LNCaP clone FGC (cell line): ENCODE measurements at regions not wholly inside any gene's neighbourhood (a gene's known extent, or its start where the extent isn't known, plus 50 kb on each side); places are given as distances from the start of the nearest gene placed in this dataset.

ENCODE experiments used
- DNase-seq: peaks from one replicate; pipeline ENCODE4 v3.0.0-alpha.2; 2011; ENCODE audit warnings: low read depth
- H3K4me3 ChIP-seq: 2 replicates; pipeline ENCODE4 v1.5.1; 2011; ENCODE audit warnings: mild to moderate bottlenecking, low read depth, low read length, control low read depth
- TF ChIP-seq, protein P1 (sequence below): IDR thresholded peaks from 2 replicates; pipeline ENCODE4 v1.5.1; 2012; ENCODE audit warnings: mild to moderate bottlenecking; ENCODE audit not compliant: control insufficient read depth, insufficient read depth; ENCODE audit errors: extremely low read depth

DNA sequence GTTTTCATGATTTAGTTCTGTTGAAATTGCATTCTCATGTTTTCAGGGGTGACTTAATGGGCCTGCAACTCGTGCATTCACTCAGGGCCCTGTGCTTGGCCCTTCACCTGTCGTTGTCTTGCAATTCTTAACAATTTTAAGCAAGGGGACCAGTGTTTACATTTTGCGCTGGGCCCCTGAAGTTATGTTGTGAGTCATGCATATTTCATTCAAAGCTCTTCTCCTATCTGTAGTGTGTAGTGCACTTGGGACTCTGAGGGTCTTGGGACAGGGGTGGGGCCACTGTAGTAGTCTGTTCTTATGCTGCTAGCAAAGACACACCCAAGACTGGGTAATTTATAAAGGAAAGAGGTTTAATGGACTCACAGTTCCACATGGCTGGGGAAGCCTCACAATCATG, 211.2 kb upstream of the RXFP2 start:
- no peak for DNase-seq
- TF ChIP-seq, protein P1, sequence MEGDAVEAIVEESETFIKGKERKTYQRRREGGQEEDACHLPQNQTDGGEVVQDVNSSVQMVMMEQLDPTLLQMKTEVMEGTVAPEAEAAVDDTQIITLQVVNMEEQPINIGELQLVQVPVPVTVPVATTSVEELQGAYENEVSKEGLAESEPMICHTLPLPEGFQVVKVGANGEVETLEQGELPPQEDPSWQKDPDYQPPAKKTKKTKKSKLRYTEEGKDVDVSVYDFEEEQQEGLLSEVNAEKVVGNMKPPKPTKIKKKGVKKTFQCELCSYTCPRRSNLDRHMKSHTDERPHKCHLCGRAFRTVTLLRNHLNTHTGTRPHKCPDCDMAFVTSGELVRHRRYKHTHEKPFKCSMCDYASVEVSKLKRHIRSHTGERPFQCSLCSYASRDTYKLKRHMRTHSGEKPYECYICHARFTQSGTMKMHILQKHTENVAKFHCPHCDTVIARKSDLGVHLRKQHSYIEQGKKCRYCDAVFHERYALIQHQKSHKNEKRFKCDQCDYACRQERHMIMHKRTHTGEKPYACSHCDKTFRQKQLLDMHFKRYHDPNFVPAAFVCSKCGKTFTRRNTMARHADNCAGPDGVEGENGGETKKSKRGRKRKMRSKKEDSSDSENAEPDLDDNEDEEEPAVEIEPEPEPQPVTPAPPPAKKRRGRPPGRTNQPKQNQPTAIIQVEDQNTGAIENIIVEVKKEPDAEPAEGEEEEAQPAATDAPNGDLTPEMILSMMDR = no peak

DNA sequence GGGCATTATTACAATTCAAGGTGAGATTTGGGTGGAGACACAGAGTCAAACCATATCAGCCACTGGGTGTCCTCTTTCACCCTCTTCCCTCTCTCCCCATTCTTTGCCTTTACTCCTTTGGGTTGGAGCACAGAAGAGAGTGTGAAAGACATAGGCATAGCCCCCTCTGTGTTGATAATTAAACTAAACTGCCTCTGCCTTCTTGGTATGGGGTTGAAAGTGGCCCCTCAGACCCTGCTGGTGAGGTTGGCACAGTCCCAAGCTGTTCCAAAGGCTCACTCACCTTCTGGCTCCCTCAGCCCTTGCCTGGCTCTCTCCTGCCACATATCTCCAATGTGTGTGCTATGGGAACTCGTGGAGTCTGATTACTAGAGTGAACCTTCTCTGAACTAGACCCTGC, 210.6 kb upstream of the RXFP2 start:
- TF ChIP-seq, protein P1 = no peak
- DNase-seq = no peak

More for the DNA sequence above, 211.2 kb upstream of the RXFP2 start:
- H3K4me3 ChIP-seq = no peak overlapping the region

DNA sequence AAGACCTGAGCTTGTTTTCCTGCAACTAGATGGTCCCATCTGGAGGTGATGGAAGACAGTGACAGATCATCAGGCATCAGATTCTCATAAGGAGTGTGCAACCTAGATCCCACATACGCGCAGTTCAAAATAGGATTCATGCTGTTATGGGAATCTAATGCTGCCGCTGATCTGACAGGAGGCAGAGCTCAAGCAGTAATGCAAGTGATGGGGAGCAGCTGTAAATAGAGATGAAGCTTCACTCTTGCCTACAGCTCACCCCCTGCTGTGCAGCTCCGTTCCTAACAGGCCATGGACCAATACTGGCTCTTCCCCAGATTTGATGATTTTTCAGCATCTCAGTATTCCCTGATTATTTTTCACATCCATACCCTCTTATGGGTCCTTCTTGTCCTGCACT, 208.4 kb upstream of the RXFP2 start:
- TF ChIP-seq, protein P1 = no peak
- H3K4me3 ChIP-seq = no peak overlapping the region
- no peak for DNase-seq

More for the DNA sequence above, 210.6 kb upstream of the RXFP2 start:
- no peak overlapping the region for H3K4me3 ChIP-seq

DNA sequence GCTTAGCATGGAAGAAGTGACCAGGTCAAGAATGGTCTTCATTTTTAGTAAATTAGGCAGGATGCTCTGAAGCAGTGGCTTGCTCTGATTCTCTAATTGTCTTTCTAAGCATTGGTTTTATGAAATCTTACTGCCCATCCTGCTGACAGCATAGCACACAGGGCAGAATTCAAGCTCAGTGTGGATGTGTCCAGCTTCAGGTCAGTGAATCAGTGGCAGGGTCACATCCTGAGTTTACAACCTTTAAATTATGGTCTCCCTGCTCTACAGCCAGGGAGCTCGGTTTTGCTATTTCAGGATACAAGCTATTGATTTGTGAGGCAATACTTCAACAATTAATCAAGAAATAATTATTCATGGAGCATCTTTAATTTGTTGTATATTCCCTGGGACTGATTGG, 202.3 kb upstream of the RXFP2 start:
- no peak for DNase-seq
- TF ChIP-seq, protein P1 = no peak
- H3K4me3 ChIP-seq = no peak overlapping the region

DNA sequence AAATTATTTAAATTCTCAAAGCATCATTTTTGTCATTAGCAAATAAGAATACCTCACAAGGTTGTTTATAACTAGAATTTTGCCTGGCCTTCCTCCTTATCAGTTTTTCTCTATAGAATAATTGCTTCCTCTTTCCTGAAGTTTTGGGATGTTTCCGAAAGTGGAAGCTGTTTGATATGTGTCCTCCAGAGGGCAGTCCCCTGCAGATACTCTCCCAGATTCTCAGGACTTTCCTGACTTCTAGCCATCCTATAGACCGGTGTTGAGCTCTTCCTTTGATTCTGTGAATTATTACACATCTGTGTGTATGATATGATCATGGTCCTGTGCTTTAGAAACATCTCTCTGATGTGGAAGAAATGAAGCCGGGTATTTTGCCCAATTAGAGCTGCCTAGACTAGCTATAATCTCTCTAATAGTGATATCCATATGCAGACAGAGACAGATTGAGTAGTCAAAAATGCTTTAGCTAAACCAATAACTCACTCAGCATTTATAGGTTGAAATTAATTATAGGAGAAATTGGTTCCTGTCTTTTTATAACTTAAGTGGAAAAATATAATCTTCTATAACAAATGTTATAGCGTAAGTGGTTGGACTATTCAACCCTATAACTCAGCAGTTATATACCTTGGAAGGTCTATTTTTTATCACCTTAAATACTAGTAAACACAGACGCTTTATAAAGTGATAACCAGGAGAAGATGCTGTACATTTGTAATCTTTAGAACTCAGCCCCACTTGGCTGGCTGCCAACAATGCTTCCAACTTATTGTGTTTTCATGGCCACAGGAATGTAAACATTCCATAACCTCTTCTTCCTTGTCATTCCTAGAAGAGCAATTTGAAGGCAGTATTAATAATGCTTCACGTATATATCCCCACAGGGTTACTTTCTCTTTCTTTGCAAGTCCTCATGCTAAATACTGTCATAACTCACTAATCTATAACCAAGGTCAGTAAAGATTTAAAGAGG, 201.0 kb upstream of the RXFP2 start:
- DNase-seq = no peak
- H3K4me3 ChIP-seq = no peak overlapping the region
- TF ChIP-seq, protein P1 = peak; percentile 62

DNA sequence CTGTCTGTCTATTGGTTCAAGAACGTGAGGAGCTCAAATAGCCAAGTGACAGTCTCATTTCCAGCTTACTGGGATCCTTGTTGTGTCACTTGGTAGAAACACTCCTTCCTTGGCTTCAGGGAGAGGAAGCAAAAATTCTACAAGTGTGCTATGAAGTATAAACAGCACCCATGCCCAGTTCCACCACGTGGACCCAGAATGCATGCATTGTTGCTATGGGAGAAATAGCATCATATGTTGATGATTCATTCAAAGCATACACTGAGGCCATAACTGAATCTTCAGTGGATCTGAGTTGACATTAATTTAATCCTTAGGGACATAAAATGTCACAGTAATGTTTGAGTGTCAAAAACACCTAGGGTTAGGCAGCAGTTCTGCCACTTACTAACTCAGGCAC, 199.0 kb upstream of the RXFP2 start:
- DNase-seq = no peak
- H3K4me3 ChIP-seq = no peak overlapping the region
- TF ChIP-seq, protein P1 = no peak
